Fibroblast of lung (primary cell): ENCODE measurements at regions not wholly inside any gene's neighbourhood (a gene's known extent, or its start where the extent isn't known, plus 50 kb on each side); places are given as distances from the start of the nearest gene placed in this dataset.

Experiments used
- DNase-seq, 2 donors: peaks; one replicate each; pipeline versions ENCODE4 v3.0.0 to v3.0.0-alpha.2; 2010; ENCODE audit warnings: low read depth in 2 of 2
- H2AFZ ChIP-seq: 2 replicates; pipeline ENCODE4 v1.5.1; 2012; ENCODE audit warnings: low read length, control low read depth, inconsistent platforms
- H3K27ac ChIP-seq: 2 replicates; pipeline ENCODE4 v1.5.1; 2011; ENCODE audit warnings: low read length, control low read depth; ENCODE audit not compliant: insufficient read depth
- H3K27me3 ChIP-seq: 2 replicates; pipeline ENCODE4 v1.5.1; 2011; ENCODE audit warnings: mild to moderate bottlenecking, low read length; ENCODE audit not compliant: control insufficient read depth, insufficient read depth
- H3K36me3 ChIP-seq: 2 replicates; pipeline ENCODE4 v1.5.1; 2011; ENCODE audit warnings: low read length; ENCODE audit not compliant: control insufficient read depth, insufficient read depth
- H3K4me1 ChIP-seq: 2 replicates; pipeline ENCODE4 v1.5.1; 2011; ENCODE audit warnings: low read length; ENCODE audit not compliant: control insufficient read depth, insufficient read depth; ENCODE audit errors: extremely low read depth
- H3K4me2 ChIP-seq: 2 replicates; pipeline ENCODE4 v1.5.1; 2011; ENCODE audit warnings: low read length, control low read depth; ENCODE audit not compliant: insufficient read depth; ENCODE audit errors: extremely low read depth
- H3K4me3 ChIP-seq, 4 experiments: fragments of 200-600 bp in 1 of 4; sonication (generic) in 1 of 4; replicated peaks in 1 of 4; 2 replicates each; pipeline ENCODE4 v1.5.1; 2011 to 2016; ENCODE audit warnings: low read length in 4 of 4, low read depth in 3 of 4, mild to moderate bottlenecking in 3 of 4, control low read depth in 2 of 4, inconsistent platforms in 1 of 4, mixed read lengths in 1 of 4; ENCODE audit not compliant: insufficient read depth in 1 of 4; ENCODE audit errors: control extremely low read depth in 1 of 4
- H3K79me2 ChIP-seq: 2 replicates; pipeline ENCODE4 v1.5.1; 2012; ENCODE audit warnings: mild to moderate bottlenecking, low read length, inconsistent platforms; ENCODE audit not compliant: control insufficient read depth, insufficient read depth
- H3K9ac ChIP-seq: 2 replicates; pipeline ENCODE4 v1.5.1; 2011; ENCODE audit warnings: mild to moderate bottlenecking, low read length, control low read depth; ENCODE audit not compliant: insufficient read depth
- H3K9me3 ChIP-seq: 2 replicates; pipeline ENCODE4 v1.5.1; 2012; ENCODE audit warnings: low read depth, low read length; ENCODE audit not compliant: control insufficient read depth, insufficient read depth
- H4K20me1 ChIP-seq: 2 replicates; pipeline ENCODE4 v1.5.1; 2011; ENCODE audit warnings: low read length; ENCODE audit not compliant: control insufficient read depth, insufficient read depth; ENCODE audit errors: extremely low read depth
- CTCF ChIP-seq, 2 donors: IDR thresholded peaks in 1 of 2; conservative IDR thresholded peaks in 1 of 2; 1 replicate in 1 of 2; 2 replicates in 1 of 2; pipeline ENCODE4 v1.5.1; 2011 to 2012; ENCODE audit warnings: low read length in 2 of 2, control low read depth in 1 of 2, inconsistent platforms in 1 of 2, low read depth in 1 of 2, mild to moderate bottlenecking in 1 of 2
- EZH2 ChIP-seq: IDR thresholded peaks from 2 replicates; pipeline ENCODE4 v1.5.1; 2012; ENCODE audit warnings: low read length, control low read depth, mild to moderate bottlenecking; ENCODE audit errors: missing control alignments

GRCh38 chr5:77832166-77832770, 56.1 kb upstream of the TBCA start:
- Histone ChIP-seq H3K9ac (no peak overlapping the region), H3K4me3 (no peak overlapping the region), H2AFZ (no peak overlapping the region), H4K20me1 (no peaks in the 10 kb centered on the region), H3K27me3 (peaks cover 15% of the 10 kb centered on the region), H3K9me3 (no peaks in the 10 kb centered on the region), H3K36me3 (no peaks in the 10 kb centered on the region), H3K4me1 (no peaks in the 10 kb centered on the region), H3K27ac (no peak overlapping the region), H3K79me2 (no peaks in the 10 kb centered on the region), H3K4me2 (no peak overlapping the region)
- DNase-seq = no peak
- TF ChIP-seq CTCF (conservative IDR thresholded peaks at IDR 0.05 in 1 of 2, IDR thresholded peaks at IDR 0.05 in 1 of 2; ENCODE audit: low read depth in 1 of 2, low read length in 2 of 2) (no peak), EZH2 (no peak)

GRCh38 chr5:77828445-77828844, 52.3 kb upstream of the TBCA start:
- Histone ChIP-seq H2AFZ (no peak overlapping the region), H3K4me1 (no peaks in the 10 kb centered on the region), H3K79me2 (no peaks in the 10 kb centered on the region), H3K4me3 (no peak overlapping the region), H3K4me2 (no peak overlapping the region), H3K27me3 (peaks cover 9% of the 10 kb centered on the region), H3K9ac (no peak overlapping the region), H3K36me3 (no peaks in the 10 kb centered on the region), H3K9me3 (no peaks in the 10 kb centered on the region), H3K27ac (no peak overlapping the region), H4K20me1 (no peaks in the 10 kb centered on the region)
- TF ChIP-seq CTCF (conservative IDR thresholded peaks at IDR 0.05 in 1 of 2, IDR thresholded peaks at IDR 0.05 in 1 of 2; ENCODE audit: low read depth in 1 of 2, low read length in 2 of 2) = peak in 1 of 2 donors; percentile 21
- TF ChIP-seq EZH2 = no peak
- no peak for DNase-seq
